GM18517 (cell line): ENCODE measurements at regions not wholly inside any gene's neighbourhood (a gene's known extent, or its start where the extent isn't known, plus 50 kb on each side); places are given as distances from the start of the nearest gene placed in this dataset.
A peak's percentile ranks its signal among the peaks of the same experiment; 100 is the strongest.
"Not testable (repeated sequence)": the region's sequence is repeated elsewhere in the genome, so short reads cannot be mapped to it uniquely, and the experiment has no call there.

ENCODE experiments used
- ATAC-seq: cut with Tn5 transposase; IDR thresholded peaks from one replicate; pipeline ENCODE4 v1.9.1; 2021; ENCODE audit warnings: mild to moderate bottlenecking, moderate library complexity; ENCODE audit not compliant: unreplicated experiment

GRCh38 chr3:197459571-197459970 is 96.2 kb downstream of the BDH1 start:
- ATAC-seq, result not testable (repeated sequence)

- ATAC-seq, result no peak
Observed at GRCh38 chr3:197458906-197459470, 96.8 kb downstream of the BDH1 start.

GRCh38 chr3:197458179-197458707 is 97.5 kb downstream of the BDH1 start:
- ATAC-seq, result peak; percentile 75

- ATAC-seq, result no peak
Observed at GRCh38 chr3:197456261-197457091, 99.3 kb downstream of the BDH1 start.

- not testable (repeated sequence) for ATAC-seq
Observed at GRCh38 chr3:197454841-197455240, 100.9 kb downstream of the BDH1 start.

GRCh38 chr3:197454014-197454413 is 101.8 kb downstream of the BDH1 start:
- ATAC-seq, result no peak

- no peak for ATAC-seq
Observed at GRCh38 chr3:197450810-197451209, 105.0 kb downstream of the BDH1 start.

GRCh38 chr3:197450308-197450707 is 105.5 kb downstream of the BDH1 start:
- ATAC-seq, result no peak

- ATAC-seq, result not testable (repeated sequence)
Observed at GRCh38 chr3:197449181-197449580, 106.6 kb downstream of the BDH1 start.

GRCh38 chr3:197447781-197448180 is 108.0 kb downstream of the BDH1 start:
- ATAC-seq, result not testable (repeated sequence)

GRCh38 chr3:197447057-197447456 is 108.7 kb downstream of the BDH1 start:
- no peak for ATAC-seq

GRCh38 chr3:197446700-197447056 is 109.1 kb downstream of the BDH1 start:
- no peak for ATAC-seq

- no peak for ATAC-seq
Observed at GRCh38 chr3:197445896-197446699, 109.7 kb downstream of the BDH1 start.

- no peak for ATAC-seq
Observed at GRCh38 chr3:197444793-197445379, 110.9 kb downstream of the BDH1 start.

- no peak for ATAC-seq
Observed at GRCh38 chr3:197443506-197443905, 112.3 kb downstream of the BDH1 start.

- ATAC-seq, result no peak
Observed at GRCh38 chr3:197440717-197441303, 115.0 kb downstream of the BDH1 start.

- no peak for ATAC-seq
Observed at GRCh38 chr3:197438906-197439305, 116.9 kb downstream of the BDH1 start.

- ATAC-seq, result no peak
Observed at GRCh38 chr3:197435426-197435825, 120.3 kb downstream of the BDH1 start.

GRCh38 chr3:197434830-197435229 is 120.9 kb downstream of the BDH1 start:
- ATAC-seq, result no peak

GRCh38 chr3:197432384-197433127 is 123.2 kb downstream of the BDH1 start:
- no peak for ATAC-seq
